Activated CD4-positive, alpha-beta T cell treated with anti-CD3 and anti-CD28 coated beads, Interleukin-2, amount 50 U/mL, for 24 hours (primary cell): ENCODE measurements at regions not wholly inside any gene's neighbourhood (a gene's known extent, or its start where the extent isn't known, plus 50 kb on each side); places are given as distances from the start of the nearest gene placed in this dataset.
"Not testable (repeated sequence)": the region's sequence is repeated elsewhere in the genome, so short reads cannot be mapped to it uniquely, and the experiment has no call there.

ENCODE experiments used
- DNase-seq, 2 donors: peaks; one replicate each; pipeline ENCODE4 v3.0.0-alpha.2; 2020; ENCODE audit warnings: low read depth in 1 of 2, low spot score in 1 of 2

DNA sequence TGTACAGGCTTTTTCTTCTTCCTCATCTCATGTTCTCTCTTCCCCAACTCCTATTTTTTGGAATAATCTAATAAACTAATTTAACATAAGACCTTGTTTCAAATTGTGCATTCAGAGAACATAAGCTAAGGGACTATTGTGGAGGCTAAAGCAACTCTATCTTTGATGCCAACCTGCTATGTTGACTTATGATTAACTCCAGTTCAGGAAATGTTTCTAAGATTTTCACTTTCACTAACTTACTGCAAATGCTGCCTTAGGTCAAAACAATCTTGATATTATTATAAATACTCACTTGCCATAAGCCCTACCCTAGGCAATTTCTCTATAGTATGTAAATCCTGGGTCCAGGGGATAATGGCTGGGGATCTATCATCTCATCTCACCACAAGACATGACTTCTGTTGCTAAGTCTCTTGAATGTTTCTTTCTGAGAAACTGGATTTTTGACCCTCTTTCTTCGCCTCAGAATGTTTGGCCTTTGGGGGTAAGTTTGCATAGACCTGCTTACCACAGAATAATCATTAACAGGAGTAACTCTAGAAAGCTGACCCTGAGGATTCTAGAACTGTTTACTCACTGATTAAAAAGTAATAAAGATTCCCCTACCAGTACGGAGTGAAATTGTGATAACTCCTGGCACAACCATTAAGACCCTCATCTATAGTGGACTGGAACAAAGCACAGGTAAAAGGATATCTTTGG is 768.1 kb downstream of the GBE1 start:
- DNase-seq, result no peak

DNA sequence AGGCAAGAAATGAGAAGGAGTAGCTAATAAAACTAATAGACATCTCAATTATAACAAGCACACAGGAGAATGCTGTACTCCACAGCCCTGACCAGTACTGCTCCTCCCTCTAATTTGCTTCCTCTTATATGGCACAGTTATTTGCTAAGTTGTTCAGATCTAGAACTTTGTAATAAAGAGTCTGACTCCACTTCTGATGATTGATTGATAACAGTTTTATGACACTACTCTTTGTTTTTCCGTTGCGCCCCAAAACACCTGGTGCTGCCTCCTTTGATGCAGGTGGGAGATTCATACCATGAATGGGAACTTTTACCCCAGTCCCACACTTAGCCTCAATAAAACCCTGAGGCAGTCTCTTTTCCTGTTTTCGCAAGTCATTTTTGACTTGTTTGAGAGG is 777.7 kb downstream of the GBE1 start:
- DNase-seq, result no peak

DNA sequence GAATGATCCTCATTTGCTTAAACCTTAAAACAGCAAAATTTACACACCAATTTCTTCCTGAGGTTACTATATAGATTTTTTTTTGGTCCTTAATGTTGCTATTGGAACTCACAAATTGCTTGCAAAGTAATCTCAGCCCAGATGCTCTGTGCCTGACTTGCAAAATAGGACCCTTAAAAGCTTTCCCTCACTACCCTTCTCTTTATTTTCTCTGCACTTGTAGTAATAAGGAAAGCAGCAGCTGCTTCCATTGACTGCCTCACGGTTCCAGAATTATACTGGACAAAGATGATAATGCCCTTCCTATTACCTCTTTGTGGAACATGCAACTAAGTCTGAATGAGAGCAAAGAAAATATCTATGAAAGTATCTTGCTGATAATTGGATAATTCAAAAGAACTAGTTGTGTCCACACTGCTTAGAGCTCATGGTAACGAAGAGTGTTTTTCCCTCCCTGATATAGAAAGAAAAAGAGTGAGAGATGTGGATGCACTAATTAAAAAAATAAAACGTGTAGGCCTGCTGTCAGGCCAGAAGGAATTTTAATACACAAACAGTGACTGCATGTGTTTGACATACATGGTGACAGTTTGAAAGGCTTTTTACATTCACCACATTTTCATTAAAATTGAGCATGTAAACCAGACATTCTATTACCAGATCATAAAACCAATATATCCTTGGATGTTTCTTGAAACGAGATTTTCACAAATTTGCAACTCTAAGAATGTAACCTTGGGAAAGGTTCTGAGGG is 783.1 kb downstream of the GBE1 start:
- no peak for DNase-seq

DNA sequence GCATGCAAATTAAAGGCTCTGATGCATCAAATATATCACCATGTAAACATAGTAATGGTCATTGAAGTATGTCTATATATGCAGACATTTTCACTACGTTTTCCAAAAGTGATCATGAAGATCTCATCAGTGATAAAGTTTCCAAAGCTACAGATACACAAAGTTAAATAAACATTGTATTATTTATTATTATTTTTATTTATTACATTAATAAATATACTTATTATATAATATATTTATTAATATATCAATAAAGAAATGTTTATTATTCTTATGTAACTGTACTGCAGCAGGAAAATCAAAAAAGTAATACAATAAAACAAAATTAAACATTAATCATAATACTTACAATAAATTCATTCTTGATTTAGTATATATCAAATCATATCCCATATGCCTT is 791.2 kb downstream of the GBE1 start:
- DNase-seq, result no peak

DNA sequence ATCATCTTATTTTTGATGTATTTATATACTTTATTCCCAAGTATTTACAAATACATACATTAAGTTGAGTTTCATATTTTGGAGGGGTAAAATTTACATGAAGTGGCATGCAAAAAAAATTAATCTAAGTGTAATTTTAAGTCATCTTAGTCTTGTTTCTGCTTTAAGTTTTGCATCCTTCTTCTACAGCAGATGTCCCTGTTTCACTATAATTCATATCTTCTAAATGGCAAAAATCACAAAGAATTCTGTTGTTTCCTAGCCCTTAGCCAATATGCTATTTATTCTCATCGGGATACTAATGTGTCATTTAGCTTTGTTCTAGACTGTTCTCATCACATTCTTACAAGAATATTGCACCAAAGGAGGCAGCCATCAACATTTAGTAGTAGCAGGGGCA is 831.9 kb downstream of the GBE1 start:
- DNase-seq, result no peak

DNA sequence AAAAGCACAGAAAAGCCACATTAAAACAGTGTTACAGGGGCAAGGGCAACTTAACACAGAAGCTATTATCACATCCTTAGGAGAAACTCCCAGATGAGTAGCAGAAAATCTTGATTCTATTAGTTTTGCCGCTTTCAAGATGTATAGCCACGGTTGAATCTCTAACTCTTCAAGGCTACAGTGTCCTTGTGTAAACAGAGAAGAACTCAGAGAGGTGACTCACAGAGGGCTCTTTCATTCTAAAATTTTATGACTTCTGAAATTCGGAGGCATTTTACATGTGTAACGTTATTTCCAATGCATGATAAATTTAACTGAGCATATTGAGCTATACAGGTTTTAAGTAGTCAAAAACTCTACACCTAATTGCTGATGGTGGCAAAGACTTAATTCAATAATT is 846.6 kb downstream of the GBE1 start:
- no peak for DNase-seq

DNA sequence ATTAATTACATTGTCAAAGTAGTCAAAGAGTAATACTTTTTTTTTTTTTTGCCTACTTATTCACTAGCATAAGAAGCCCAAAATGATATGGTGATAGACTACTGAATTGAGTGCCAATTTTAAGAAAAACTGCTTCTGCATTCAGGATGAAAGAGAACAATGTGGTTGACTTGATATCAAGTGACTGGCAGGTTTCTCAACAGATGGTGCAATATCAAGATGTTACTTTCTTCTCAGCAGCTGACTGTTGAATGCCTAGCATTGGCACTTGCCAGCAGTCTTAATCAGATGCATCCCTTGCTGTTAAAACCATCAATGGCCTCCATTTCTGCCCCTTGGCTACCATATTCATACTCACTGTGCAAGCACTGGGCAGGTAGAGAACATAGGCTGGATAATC is 863.2 kb downstream of the GBE1 start:
- no peak for DNase-seq

DNA sequence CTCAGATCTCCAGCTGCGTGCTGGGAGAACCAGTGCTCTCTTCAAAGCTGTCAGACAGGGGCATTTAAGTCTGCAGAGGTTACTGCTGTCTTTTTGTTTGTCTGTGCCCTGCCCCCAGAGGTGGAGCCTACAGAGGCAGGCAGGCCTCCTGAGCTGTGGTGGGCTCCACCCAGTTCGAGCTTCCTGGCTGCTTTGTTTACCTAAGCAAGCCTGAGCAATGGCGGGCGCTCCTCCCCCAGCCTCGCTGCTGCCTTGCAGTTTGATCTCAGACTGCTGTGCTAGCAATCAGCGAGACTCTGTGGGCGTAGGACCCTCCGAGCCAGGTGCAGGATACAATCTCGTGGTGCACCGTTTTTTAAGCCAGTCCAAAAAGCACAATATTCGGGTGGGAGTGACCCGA is 864.4 kb downstream of the GBE1 start:
- DNase-seq, result not testable (repeated sequence)

DNA sequence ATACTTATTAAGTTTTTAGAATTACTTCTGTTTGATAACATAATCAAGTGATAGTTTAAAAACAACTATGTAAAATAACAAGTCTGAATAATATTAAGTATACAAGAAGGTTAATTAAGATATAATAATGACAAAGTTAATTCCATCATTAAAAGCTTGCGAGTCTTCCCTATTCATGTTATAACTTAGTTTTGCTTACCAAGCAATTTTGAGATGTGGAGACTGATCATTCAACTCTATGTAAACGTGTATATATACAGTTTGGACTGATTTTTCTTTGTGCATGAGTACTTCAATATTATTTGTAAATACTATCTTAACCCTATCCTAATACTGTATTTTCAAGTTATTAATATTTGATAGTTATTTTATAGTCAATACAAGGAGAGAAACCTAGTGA is 870.9 kb downstream of the GBE1 start:
- no peak for DNase-seq

DNA sequence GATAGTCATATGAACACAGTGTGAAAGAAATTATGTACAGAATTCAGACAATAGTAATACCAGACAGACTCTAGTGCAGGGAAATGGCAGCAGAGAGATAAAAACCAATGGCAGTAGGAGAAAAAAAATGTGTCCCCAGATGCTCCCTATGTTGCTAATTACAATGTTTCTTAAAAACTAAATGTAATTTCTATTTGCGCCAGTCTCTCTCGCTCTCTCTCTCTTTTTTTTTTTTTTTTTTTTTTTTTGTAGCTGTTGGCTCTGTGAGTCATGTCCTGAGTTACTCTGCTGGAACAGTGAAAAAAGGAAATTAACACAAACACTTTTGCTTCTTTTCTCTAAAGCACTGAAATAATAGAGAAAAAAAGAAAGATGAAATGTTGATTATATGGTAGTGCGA is 871.9 kb downstream of the GBE1 start:
- DNase-seq, result no peak

DNA sequence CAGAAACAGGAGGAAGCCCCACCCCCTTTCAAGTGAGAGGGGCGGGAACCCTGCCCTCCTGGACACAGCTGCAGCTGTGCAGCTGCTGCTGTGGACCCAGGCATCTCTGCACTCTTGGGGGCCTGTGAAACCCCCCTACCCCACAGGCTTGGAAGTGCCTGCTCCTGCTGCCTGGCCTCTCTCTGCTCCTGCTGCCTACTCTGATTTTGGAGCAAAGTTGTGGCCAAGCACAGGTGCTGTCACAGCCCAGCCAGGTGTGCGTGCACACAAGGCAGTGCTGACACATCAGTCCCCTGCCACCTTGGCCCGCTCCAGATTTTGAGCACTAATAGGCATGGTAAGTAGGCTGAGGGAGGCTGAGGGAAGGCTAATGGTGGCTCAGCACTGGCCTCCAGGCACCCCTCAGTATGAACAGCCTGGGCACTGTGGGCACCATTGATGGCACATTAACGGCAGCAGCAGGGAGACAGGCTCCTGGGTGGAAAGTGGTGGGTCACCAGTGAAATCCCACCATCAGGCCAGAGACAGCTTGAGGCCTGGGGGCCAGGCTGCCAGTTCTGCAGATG is 890.9 kb downstream of the GBE1 start:
- no peak for DNase-seq

DNA sequence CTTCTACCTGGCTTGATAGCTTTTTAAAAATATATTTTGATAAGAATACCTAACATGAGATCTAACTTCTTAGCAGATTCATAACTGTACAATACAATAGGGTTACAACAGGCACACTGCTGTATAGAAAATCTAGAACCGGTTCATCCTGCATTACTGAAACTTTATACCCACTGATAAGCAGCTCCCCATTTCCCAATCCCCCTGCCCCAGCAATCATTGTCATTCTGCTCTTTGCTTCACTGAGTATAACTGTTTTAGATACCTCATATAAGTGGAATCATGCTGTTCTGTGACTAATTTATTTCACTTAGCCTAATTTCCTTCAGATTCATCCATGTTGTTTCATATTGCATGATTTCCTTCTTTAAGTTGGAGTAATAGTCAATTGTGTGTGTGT is 906.0 kb downstream of the GBE1 start:
- no peak for DNase-seq

DNA sequence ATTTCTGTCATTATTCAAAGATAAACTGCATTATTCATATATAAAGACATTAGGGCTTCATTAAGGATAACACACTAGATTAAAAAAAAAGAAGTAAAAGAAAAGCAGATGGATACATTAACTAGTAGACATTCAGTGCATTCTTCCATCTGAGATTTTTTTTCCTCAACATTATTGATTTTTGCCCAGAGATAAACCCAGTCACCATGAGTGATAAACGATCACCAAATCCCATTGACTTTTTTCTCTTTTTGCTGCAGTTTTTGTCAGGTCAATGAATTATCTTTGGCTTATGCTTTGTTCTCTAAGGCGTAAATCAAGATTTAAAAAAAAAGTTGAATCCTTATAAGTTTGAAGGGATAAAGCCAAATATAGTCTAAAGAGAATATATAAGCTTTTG is 925.0 kb downstream of the GBE1 start:
- DNase-seq, result no peak

DNA sequence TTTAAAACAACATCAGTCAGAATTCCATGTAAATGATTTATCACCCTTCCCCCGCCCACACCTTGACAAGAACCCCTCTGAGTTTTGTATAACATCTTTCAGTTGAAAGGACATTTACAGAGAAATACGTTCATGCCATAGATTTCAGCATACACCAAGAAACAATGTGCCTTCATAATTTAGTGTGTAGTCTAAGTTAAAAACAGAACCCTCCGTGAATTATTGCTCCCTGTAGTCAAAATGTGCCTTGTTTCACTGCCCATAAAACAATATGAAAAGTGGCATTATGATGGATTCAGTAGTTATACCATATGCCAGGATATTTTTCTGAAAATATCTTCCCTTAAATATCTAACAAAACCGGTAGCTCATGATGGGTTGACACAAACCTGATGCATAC is 953.9 kb downstream of the GBE1 start:
- DNase-seq, result no peak

DNA sequence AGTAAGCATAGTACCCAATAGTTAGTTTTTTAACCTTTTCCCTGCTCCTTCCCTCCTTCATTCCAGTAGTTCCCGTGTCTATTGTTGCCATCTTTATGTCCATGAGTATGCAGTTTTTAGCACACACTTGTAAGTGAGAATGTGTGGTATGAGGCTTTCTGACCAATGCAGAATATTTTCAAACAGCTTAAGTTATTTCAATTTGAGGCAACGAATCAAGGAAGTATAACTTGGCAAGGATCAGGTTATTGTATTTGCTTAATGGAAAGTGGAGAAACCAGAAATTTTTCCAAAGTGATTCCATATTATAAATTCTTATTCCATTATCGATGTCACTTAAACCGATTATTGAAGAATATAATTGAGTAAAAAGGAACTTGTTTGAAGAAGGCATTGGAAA is 954.8 kb downstream of the GBE1 start:
- no peak for DNase-seq

DNA sequence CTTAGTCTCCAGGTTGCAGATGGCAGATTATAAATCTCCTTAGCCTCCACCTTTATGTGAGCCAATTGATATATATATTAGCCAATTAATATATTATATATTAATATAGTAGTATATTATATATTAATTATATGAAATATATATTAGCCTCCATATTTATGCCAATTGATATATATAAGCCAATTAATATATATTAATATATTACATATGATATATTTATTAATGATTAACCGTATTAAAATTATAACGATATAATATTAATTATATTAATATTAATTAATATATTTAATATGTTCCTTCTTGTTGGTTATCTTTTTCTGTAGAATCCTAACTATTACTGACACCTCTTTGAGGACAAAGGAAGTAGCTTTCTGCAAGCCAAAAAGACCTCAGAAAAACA is 972.5 kb downstream of the GBE1 start:
- no peak for DNase-seq

DNA sequence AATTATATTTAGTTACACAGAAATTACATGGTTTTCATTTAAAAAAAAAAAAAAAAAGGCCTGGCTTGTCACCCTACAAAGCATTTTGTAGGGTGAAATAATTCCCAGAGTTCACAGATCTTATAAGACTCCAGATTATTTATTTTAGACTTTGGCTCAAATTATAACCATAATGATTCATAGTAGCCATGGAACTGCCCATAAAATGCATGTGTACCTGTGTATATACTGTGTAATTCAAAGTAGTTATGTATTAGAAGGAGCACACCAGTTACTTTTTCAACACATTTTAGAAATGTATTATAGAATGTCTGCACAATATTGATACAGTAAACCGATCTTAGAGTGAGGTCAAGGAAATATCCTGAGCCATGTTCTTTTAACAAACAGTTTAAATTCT is 975.6 kb downstream of the GBE1 start:
- no peak for DNase-seq

DNA sequence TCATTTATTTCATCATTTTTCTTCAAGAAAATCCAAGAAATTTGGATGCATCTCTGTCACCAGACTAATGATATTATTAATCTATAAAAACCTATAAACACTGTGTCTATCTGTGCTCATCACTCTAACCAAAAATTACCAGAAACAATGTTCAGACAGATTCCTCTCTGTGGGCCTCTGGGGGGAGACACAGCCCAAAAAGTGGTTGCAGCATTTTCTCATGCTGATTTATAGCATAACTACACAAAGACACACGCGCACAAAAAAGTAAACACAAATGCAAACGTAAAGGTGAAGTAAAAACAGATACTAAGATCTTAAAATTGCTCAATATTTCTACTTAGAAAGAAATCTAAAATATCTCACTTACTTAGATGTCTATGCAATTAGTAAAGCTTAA is 976.0 kb downstream of the GBE1 start:
- DNase-seq, result no peak

DNA sequence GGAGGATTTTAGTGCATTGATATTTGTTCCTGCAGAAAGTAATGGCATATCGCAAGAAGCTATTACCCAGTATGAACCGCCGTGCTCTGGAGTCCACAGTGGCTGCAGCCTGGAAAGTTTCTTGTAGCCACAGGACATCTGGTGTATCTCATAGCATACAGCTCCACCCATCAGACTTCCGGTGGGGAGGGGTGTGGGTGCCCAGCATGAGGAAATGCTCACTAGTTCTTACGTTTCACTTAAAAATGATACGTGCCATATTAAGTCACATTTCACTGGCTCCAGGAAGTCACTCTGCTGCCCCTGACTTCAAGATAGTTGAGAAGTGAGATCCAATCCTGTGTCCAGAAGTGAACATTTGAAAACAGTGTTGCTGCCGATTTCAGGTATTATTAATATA is 990.4 kb downstream of the GBE1 start:
- DNase-seq, result no peak

DNA sequence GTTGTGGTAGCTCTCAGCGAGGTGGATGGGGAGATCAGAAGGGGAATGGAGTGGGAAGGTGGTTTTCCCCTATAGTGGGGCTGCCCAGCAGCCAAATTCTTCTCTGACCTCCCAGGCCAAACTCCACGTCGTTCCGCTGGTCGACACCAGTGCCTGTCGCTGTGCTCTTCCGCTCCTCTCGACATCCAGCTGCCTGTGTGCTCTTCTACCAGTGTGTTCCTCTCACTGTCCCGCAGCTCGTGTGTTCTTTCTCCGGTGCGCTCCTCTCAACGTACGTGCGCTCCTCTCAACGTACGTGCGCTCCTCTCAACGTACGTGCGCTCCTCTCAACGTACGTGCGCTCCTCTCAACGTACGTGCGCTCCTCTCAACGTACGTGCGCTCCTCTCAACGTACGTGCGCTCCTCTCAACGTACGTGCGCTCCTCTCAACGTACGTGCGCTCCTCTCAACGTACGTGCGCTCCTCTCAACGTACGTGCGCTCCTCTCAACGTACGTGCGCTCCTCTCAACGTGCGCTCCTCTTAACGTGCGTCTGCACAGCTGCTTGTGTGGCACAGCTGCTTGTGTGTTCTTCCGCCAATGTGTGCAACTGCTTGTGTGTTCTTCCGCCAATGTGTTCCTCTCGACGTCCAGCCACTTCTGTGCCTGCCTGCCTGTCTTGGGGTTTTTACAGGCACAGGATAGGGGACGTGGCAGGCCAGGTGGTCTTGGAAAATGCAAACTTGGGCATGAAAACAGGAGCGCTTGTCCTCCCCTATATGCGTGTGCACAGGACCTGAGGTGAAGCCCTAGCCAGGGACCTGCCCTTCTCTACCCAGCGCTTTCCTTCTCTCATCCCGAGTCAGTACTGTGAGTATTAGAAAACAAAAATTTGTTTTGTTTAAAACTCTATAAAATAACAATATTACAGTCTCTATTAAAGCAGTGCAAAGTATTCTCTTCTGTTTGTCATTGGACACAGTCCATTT is 991.1 kb downstream of the GBE1 start:
- DNase-seq, result no peak

DNA sequence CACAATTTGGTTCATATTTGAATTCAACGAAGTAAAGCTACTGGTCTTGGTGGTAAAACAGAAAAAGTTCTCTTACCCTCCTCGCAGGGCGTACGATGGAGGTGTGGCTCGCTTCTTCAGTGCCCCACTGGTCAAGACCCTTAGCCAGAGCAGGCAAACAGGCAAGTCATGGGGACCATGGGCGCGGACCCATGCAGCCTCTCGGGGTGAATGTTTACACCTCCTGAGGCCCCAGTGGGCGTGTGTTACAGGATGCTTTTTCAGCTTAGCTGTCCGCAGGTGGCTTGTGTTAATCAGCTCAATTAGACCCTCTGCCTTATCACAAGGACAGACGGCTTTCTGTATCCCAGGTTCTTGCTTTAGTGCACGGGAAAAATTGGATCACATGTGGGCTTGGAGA is 991.8 kb downstream of the GBE1 start:
- no peak for DNase-seq

DNA sequence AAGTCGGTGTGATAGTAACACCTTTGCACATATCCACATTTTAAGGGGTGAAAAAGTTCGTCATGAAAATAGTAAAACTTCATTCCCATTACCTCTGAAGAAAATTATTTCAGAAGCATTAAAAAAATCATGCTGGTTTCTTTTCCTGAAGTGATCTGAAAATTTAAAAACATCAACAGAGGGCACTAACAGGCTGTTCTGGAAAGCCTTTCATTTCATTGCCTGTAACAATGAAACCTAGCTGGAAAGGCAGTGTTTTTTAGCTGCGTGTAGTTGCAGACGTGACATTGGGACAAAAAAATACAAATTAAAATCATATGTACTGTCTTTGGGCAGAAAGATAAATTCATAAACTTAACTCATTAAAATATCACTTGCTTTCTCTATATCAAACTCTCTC is 993.8 kb downstream of the GBE1 start:
- no peak for DNase-seq
